Endodermal cell (in vitro differentiated cells): ENCODE measurements at regions not wholly inside any gene's neighbourhood (a gene's known extent, or its start where the extent isn't known, plus 50 kb on each side); places are given as distances from the start of the nearest gene placed in this dataset.

ENCODE experiments used
- DNase-seq: peaks from one replicate; pipeline ENCODE4 v3.0.0-alpha.2; 2017
- H3K27ac ChIP-seq: 2 replicates; pipeline ENCODE4 v1.5.1; 2013; ENCODE audit warnings: mild to moderate bottlenecking, low read depth, low read length, moderate library complexity
- H3K27me3 ChIP-seq: 2 replicates; pipeline ENCODE4 v1.6.1; 2013; ENCODE audit warnings: mild to moderate bottlenecking, low read length, moderate library complexity; ENCODE audit not compliant: insufficient read depth, control insufficient read depth, poor library complexity, severe bottlenecking
- H3K36me3 ChIP-seq: 2 replicates; pipeline ENCODE4 v1.7.0; 2013; ENCODE audit warnings: mild to moderate bottlenecking, low read length, moderate library complexity; ENCODE audit not compliant: control insufficient read depth, insufficient read depth
- H3K4me1 ChIP-seq: one replicate; pipeline ENCODE4 v1.7.0; 2013; ENCODE audit warnings: low read length; ENCODE audit not compliant: control insufficient read depth, insufficient read depth
- H3K4me3 ChIP-seq: 2 replicates; pipeline ENCODE4 v1.5.1; 2013; ENCODE audit warnings: mild to moderate bottlenecking, low read length, moderate library complexity
- H3K9ac ChIP-seq: 2 replicates; pipeline ENCODE4 v1.6.1; 2013; ENCODE audit warnings: mild to moderate bottlenecking, low read length, moderate library complexity; ENCODE audit not compliant: poor library complexity, severe bottlenecking; ENCODE audit errors: extremely low read depth
- H3K9me3 ChIP-seq: 2 replicates; pipeline ENCODE4 v1.6.1; 2013; ENCODE audit warnings: mild to moderate bottlenecking, low read length, moderate library complexity; ENCODE audit not compliant: control insufficient read depth
- H3K27ac Mint-ChIP-seq: 2 replicates; pipeline ENCODE4 v1.8.0; 2020; ENCODE audit warnings: mixed read lengths
- H3K27me3 Mint-ChIP-seq: 2 replicates; pipeline ENCODE4 v1.8.0; 2021; ENCODE audit warnings: mild to moderate bottlenecking, mixed read lengths; ENCODE audit not compliant: insufficient read depth
- H3K36me3 Mint-ChIP-seq: 2 replicates; pipeline ENCODE4 v1.8.0; 2020; ENCODE audit warnings: low read depth, mixed read lengths
- H3K4me1 Mint-ChIP-seq: 2 replicates; pipeline ENCODE4 v1.8.0; 2020; ENCODE audit warnings: mixed read lengths
- H3K4me3 Mint-ChIP-seq: 2 replicates; pipeline ENCODE4 v1.8.0; 2020; ENCODE audit warnings: mild to moderate bottlenecking, moderate library complexity, mixed read lengths
- H3K9me3 Mint-ChIP-seq: 2 replicates; pipeline ENCODE4 v1.8.0; 2020; ENCODE audit warnings: mild to moderate bottlenecking, mixed read lengths
- CTCF ChIP-seq: fragments of 200-600 bp; sonication (generic); conservative IDR thresholded peaks from 2 replicates; pipeline ENCODE4 v1.5.0; 2021; ENCODE audit warnings: antibody characterized with exemption, mild to moderate bottlenecking
- WGBS, 2 experiments: methylation state at CpG; one replicate each; pipeline versions ENCODE4 v1.1.5 to v1.1.7; 2013; ENCODE audit warnings: missing lambda C conversion rate in 2 of 2, mixed read lengths in 1 of 2; ENCODE audit not compliant: insufficient coverage in 1 of 2, insufficient read length in 1 of 2; 5-methylcytosine and 5-hydroxymethylcytosine counted together

- Histone ChIP-seq H3K4me3 (peak overlapping the region; percentile 0), H3K9me3 (peaks cover 8% of the 10 kb centered on the region), H3K36me3 (no peaks in the 10 kb centered on the region), H3K9ac (no peak overlapping the region), H3K27ac (no peak overlapping the region), H3K4me1 (peaks cover 6% of the 10 kb centered on the region), H3K27me3 (peaks cover 19% of the 10 kb centered on the region)
- Mint-ChIP-seq H3K4me3 (no peak overlapping the region), H3K9me3 (peaks cover 7% of the 10 kb centered on the region), H3K27me3 (peaks cover 2% of the 10 kb centered on the region), H3K27ac (peak overlapping the region; percentile 65), H3K36me3 (no peaks in the 10 kb centered on the region), H3K4me1 (peaks cover 41% of the 10 kb centered on the region)
- DNase-seq = peak; percentile 60
- TF ChIP-seq CTCF = no peak
- WGBS, 2 experiments = 89 to 92% methylated on average over 2 to 3 of the region's 3 CpGs
Measured at GRCh38 chr5:28402590-28403301, 1364.4 kb upstream of the CDH9 start.

- Histone ChIP-seq H3K4me3 (no peak overlapping the region), H3K27me3 (peaks cover 19% of the 10 kb centered on the region), H3K36me3 (no peaks in the 10 kb centered on the region), H3K9ac (no peak overlapping the region), H3K27ac (peak overlapping the region; percentile 80), H3K4me1 (peaks cover 6% of the 10 kb centered on the region), H3K9me3 (peaks cover 6% of the 10 kb centered on the region)
- no peak overlapping the region for H3K4me3 Mint-ChIP-seq
- no peaks in the 10 kb centered on the region for H3K36me3 Mint-ChIP-seq
- DNase-seq = no peak
- 68 to 85% methylated on average over 2 of the region's 2 CpGs for WGBS, 2 experiments
- peaks cover 2% of the 10 kb centered on the region for H3K9me3 Mint-ChIP-seq
- peaks cover 41% of the 10 kb centered on the region for H3K4me1 Mint-ChIP-seq
- TF ChIP-seq CTCF = no peak
- no peak overlapping the region for H3K27ac Mint-ChIP-seq
- peaks cover 2% of the 10 kb centered on the region for H3K27me3 Mint-ChIP-seq
Measured at GRCh38 chr5:28400076-28400475, 1361.7 kb upstream of the CDH9 start.

- no peak overlapping the region for H3K27ac Mint-ChIP-seq
- DNase-seq = no peak
- H3K27me3 ChIP-seq = peaks cover 21% of the 10 kb centered on the region
- H3K9me3 Mint-ChIP-seq = peaks cover 2% of the 10 kb centered on the region
- H3K4me1 Mint-ChIP-seq = peaks cover 41% of the 10 kb centered on the region
- peaks cover 6% of the 10 kb centered on the region for H3K9me3 ChIP-seq
- no peaks in the 10 kb centered on the region for H3K36me3 Mint-ChIP-seq
- peaks cover 2% of the 10 kb centered on the region for H3K27me3 Mint-ChIP-seq
- H3K4me3 ChIP-seq = no peak overlapping the region
- peaks cover 6% of the 10 kb centered on the region for H3K4me1 ChIP-seq
- H3K4me3 Mint-ChIP-seq = no peak overlapping the region
- H3K36me3 ChIP-seq = no peaks in the 10 kb centered on the region
- H3K27ac ChIP-seq = peak overlapping the region; percentile 80
- no peak overlapping the region for H3K9ac ChIP-seq
- no peak for TF ChIP-seq CTCF
Measured at GRCh38 chr5:28399211-28399610, 1360.8 kb upstream of the CDH9 start.
